GM12892 (cell line): ENCODE measurements at regions not wholly inside any gene's neighbourhood (a gene's known extent, or its start where the extent isn't known, plus 50 kb on each side); places are given as distances from the start of the nearest gene placed in this dataset.

Experiments
- POLR2A ChIP-seq: IDR thresholded peaks from 2 replicates; pipeline ENCODE4 v1.6.1; 2011; ENCODE audit warnings: low read depth, low read length, control low read depth
- POLR2AphosphoS5 ChIP-seq: IDR thresholded peaks from 2 replicates; pipeline ENCODE4 v1.6.1; 2011; ENCODE audit warnings: low read depth, low read length, control low read depth
- TAF1 ChIP-seq: IDR thresholded peaks from 2 replicates; pipeline ENCODE4 v1.6.1; 2011; ENCODE audit warnings: low read depth, mild to moderate bottlenecking, control low read depth, low read length, borderline replicate concordance

DNA sequence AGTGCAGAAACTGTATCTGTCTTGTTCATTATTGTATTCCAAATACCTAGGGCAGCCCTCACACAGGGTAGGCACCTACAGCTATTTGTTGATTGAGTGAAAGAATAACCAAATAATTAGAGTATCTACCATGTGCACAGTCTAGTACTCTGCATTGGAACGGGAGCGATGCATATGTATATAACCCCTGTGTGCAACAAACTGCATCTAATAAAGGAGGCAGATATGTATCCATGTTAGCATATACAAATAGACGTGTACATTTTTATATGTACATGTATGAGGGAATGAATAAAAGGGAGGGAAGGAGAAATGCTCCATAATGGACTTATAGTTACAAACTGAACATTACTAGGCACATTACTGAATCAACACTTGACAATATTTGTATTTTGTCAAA is 191.3 kb upstream of the PTPRZ1 start:
- TF ChIP-seq POLR2AphosphoS5 (no peak), POLR2A (no peak), TAF1 (no peak)
